ENCODE measurements at regions not wholly inside any gene's neighbourhood (a gene's known extent, or its start where the extent isn't known, plus 50 kb on each side); places are given as distances from the start of the nearest gene placed in this dataset.

- FAIRE-seq, result no peak
- no peak for ATAC-seq
- no peak for TF ChIP-seq FOXS1 (CRISPR knock-in tag; IDR thresholded peaks at IDR 0.05)
These were observed 2497.3 kb downstream of the ARAP2 start for GRCh38 chr4:33746979-33747378.

GRCh38 chr4:33751050-33751449 lies 2493.3 kb downstream of the ARAP2 start:
- ATAC-seq (no peak), FAIRE-seq (no peak), DNase-seq (ENCODE audit: low read depth in 1 of 2, low spot score in 1 of 2) (no peak)
- CTCF ChIA-PET, result no interaction called here
- Histone ChIP-seq H3K27ac (no peak overlapping the region), H3K4me1 (no peaks in the 10 kb centered on the region), H3K4me2 (no peak overlapping the region), H3K4me3 (no peak overlapping the region), H3K9me3 (no peaks in the 10 kb centered on the region; the same call in 2 of the 3 replicates)
- TF ChIP-seq, protein P1, sequence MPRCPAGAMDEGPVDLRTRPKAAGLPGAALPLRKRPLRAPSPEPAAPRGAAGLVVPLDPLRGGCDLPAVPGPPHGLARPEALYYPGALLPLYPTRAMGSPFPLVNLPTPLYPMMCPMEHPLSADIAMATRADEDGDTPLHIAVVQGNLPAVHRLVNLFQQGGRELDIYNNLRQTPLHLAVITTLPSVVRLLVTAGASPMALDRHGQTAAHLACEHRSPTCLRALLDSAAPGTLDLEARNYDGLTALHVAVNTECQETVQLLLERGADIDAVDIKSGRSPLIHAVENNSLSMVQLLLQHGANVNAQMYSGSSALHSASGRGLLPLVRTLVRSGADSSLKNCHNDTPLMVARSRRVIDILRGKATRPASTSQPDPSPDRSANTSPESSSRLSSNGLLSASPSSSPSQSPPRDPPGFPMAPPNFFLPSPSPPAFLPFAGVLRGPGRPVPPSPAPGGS (IDR thresholded peaks at IDR 0.05), result no peak
- no peak for TF ChIP-seq FOSB (CRISPR knock-in tag; IDR thresholded peaks at IDR 0.05)
- no peak for TF ChIP-seq SMC3 (IDR thresholded peaks at IDR 0.05)
- no peak for TF ChIP-seq NR3C1 (IDR thresholded peaks at IDR 0.05)
- TF ChIP-seq MAZ (IDR thresholded peaks at IDR 0.05; ENCODE audit: borderline replicate concordance, low read depth, low read length), result no peak
- no peak for TF ChIP-seq PHF8 (IDR thresholded peaks at IDR 0.05; ENCODE audit: borderline replicate concordance, low read depth)
- TF ChIP-seq FOSL2 (IDR thresholded peaks at IDR 0.05), result no peak
- no peak for TF ChIP-seq FOSL2 (CRISPR knock-in tag; IDR thresholded peaks at IDR 0.05)
- TF ChIP-seq CHD4 (IDR thresholded peaks at IDR 0.05; ENCODE audit: borderline replicate concordance), result no peak
- TF ChIP-seq JUN (IDR thresholded peaks at IDR 0.05), result no peak
- TF ChIP-seq, protein P2, sequence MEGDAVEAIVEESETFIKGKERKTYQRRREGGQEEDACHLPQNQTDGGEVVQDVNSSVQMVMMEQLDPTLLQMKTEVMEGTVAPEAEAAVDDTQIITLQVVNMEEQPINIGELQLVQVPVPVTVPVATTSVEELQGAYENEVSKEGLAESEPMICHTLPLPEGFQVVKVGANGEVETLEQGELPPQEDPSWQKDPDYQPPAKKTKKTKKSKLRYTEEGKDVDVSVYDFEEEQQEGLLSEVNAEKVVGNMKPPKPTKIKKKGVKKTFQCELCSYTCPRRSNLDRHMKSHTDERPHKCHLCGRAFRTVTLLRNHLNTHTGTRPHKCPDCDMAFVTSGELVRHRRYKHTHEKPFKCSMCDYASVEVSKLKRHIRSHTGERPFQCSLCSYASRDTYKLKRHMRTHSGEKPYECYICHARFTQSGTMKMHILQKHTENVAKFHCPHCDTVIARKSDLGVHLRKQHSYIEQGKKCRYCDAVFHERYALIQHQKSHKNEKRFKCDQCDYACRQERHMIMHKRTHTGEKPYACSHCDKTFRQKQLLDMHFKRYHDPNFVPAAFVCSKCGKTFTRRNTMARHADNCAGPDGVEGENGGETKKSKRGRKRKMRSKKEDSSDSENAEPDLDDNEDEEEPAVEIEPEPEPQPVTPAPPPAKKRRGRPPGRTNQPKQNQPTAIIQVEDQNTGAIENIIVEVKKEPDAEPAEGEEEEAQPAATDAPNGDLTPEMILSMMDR (IDR thresholded peaks at IDR 0.05), result no peak
- TF ChIP-seq, protein P3, sequence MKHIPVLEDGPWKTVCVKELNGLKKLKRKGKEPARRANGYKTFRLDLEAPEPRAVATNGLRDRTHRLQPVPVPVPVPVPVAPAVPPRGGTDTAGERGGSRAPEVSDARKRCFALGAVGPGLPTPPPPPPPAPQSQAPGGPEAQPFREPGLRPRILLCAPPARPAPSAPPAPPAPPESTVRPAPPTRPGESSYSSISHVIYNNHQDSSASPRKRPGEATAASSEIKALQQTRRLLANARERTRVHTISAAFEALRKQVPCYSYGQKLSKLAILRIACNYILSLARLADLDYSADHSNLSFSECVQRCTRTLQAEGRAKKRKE (CRISPR knock-in tag; IDR thresholded peaks at IDR 0.05; ENCODE audit: low read depth), result no peak
- TF ChIP-seq HMGXB4 (CRISPR knock-in tag; IDR thresholded peaks at IDR 0.05; ENCODE audit: borderline replicate concordance), result no peak
- POLR2A ChIA-PET, result no interaction called here
- 37% methylated on average over 3 of the region's 3 CpGs for WGBS (ENCODE audit: missing lambda C conversion rate)

More at GRCh38 chr4:33746979-33747378, 2497.3 kb downstream of the ARAP2 start:
- 18% methylated on average over 2 of the region's 2 CpGs for WGBS (ENCODE audit: missing lambda C conversion rate)
- POLR2A ChIA-PET, result no interaction called here
- peak overlapping the region; percentile 50 to 61; a peak in 5 of 6 replicates for H3K27ac ChIP-seq
- H3K4me2 ChIP-seq, result no peak overlapping the region
- no peak overlapping the region for H3K4me3 ChIP-seq
- CTCF ChIA-PET, result no interaction called here
- H3K9me3 ChIP-seq, result no peaks in the 10 kb centered on the region; the same call in 2 of the 3 replicates
- no peak for DNase-seq (ENCODE audit: low read depth in 1 of 2, low spot score in 1 of 2)
- no peaks in the 10 kb centered on the region for H3K4me1 ChIP-seq

DNA sequence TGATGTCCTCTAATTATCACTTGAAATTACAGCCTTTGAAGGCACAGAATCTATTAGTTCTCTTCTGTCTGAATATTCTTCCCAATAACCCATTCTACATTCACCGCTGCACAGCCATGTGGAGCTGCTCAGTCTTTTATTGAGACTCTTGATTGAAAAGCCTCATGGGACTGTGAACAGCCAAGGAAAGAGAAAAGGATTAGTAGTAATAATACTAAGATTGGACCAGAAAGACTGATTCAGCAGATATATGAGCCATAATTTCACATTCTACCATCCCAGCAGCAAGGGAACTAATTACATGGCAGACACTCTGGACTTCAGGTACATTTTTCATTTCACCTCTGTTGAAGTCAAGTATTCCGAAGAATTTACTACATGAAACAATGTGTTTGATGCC lies 2471.7 kb downstream of the ARAP2 start:
- H3K9me3 ChIP-seq, result no peaks in the 10 kb centered on the region
- FAIRE-seq (no peak), ATAC-seq (no peak), DNase-seq (ENCODE audit: low read depth in 1 of 2, low spot score in 1 of 2) (no peak)
- no peak for TF ChIP-seq ESRRA (IDR thresholded peaks at IDR 0.05; ENCODE audit: borderline replicate concordance, low read length)
- TF ChIP-seq NFE2L2 (conservative IDR thresholded peaks at IDR 0.05; ENCODE audit: low read length), result no peak
- TF ChIP-seq MAX (IDR thresholded peaks at IDR 0.05), result no peak
- no peak for TF ChIP-seq HOXA7 (CRISPR knock-in tag; IDR thresholded peaks at IDR 0.05)
- TF ChIP-seq ZSCAN20 (CRISPR knock-in tag; IDR thresholded peaks at IDR 0.05), result no peak
- no peak for TF ChIP-seq HMGXB4 (CRISPR knock-in tag; IDR thresholded peaks at IDR 0.05; ENCODE audit: borderline replicate concordance)
- no peak for TF ChIP-seq ZC3H11A (IDR thresholded peaks at IDR 0.05)
- no peak for TF ChIP-seq TP53 (CRISPR knock-in tag; IDR thresholded peaks at IDR 0.05)
- TF ChIP-seq EHMT2 (IDR thresholded peaks at IDR 0.05; ENCODE audit: low read depth), result no peak
- TF ChIP-seq E2F6 (IDR thresholded peaks at IDR 0.05; ENCODE audit: borderline replicate concordance, low read depth), result no peak
- no peak for TF ChIP-seq BHLHE40 (IDR thresholded peaks at IDR 0.05; ENCODE audit: low read depth, low read length)
- no peak for TF ChIP-seq SMC3 (IDR thresholded peaks at IDR 0.05)
- CTCF ChIA-PET, result no interaction called here
- H3K4me3 ChIP-seq, result no peak overlapping the region
- 55% methylated on average over 2 of the region's 2 CpGs for WGBS (ENCODE audit: missing lambda C conversion rate)
- H3K27ac ChIP-seq, result no peak overlapping the region
- POLR2A ChIA-PET, result no interaction called here
- no peaks in the 10 kb centered on the region for H3K4me1 ChIP-seq
- H3K4me2 ChIP-seq, result no peak overlapping the region
